ENCODE measurements at regions not wholly inside any gene's neighbourhood (a gene's known extent, or its start where the extent isn't known, plus 50 kb on each side); places are given as distances from the start of the nearest gene placed in this dataset.

- H3K36me3 ChIP-seq (ENCODE audit: control insufficient read depth, insufficient read depth, low read length): no peaks in the 10 kb centered on the region
- Mint-ChIP-seq H3K4me1 (ENCODE audit: low read depth, unreplicated experiment) (no peaks in the 10 kb centered on the region), H3K4me3 (ENCODE audit: unreplicated experiment) (no peak overlapping the region), H3K9me3 (ENCODE audit: unreplicated experiment) (no peaks in the 10 kb centered on the region), H3K27me3 (ENCODE audit: insufficient read depth, unreplicated experiment) (peaks cover 7% of the 10 kb centered on the region), H3K36me3 (ENCODE audit: insufficient read depth, unreplicated experiment) (no peaks in the 10 kb centered on the region), H3K27ac (ENCODE audit: unreplicated experiment) (no peak overlapping the region)
- TF ChIP-seq CTCF (IDR thresholded peaks at IDR 0.05; ENCODE audit: insufficient read depth in 1 of 2, low read depth in 1 of 2, low read length in 1 of 2, severe bottlenecking in 1 of 2, unreplicated experiment in 1 of 2): no peak
- CTCF ChIA-PET: no interaction called here
- H3K9me3 ChIP-seq: no peaks in the 10 kb centered on the region
- no TSS peak for BruUV-seq (replicated peaks)
- intact Hi-C loops (cut with micrococcal nuclease; ENCODE audit: unreplicated experiment): no loop called here
- H3K27me3 ChIP-seq (replicated peaks; ENCODE audit: control insufficient read depth, insufficient read depth, low read length): no peaks in the 10 kb centered on the region
- POLR2A ChIA-PET: no interaction called here
- no peak for DNase-seq
- no peak overlapping the region for H3K4me3 ChIP-seq (ENCODE audit: low read depth, low read length)
- no peaks in the 10 kb centered on the region for H3K4me1 ChIP-seq
These were observed 214.3 kb upstream of the TCF21 start for GRCh38 chr6:133674661-133675060.

GRCh38 chr6:133680994-133681393 lies 207.9 kb upstream of the TCF21 start:
- H3K36me3 Mint-ChIP-seq (ENCODE audit: insufficient read depth, unreplicated experiment): no peaks in the 10 kb centered on the region
- CTCF ChIA-PET: no interaction called here
- Histone ChIP-seq H3K4me1 (no peaks in the 10 kb centered on the region), H3K9me3 (no peaks in the 10 kb centered on the region), H3K4me3 (ENCODE audit: low read depth, low read length) (no peak overlapping the region), H3K27me3 (replicated peaks; ENCODE audit: control insufficient read depth, insufficient read depth, low read length) (no peaks in the 10 kb centered on the region), H3K36me3 (ENCODE audit: control insufficient read depth, insufficient read depth, low read length) (no peaks in the 10 kb centered on the region)
- H3K4me1 Mint-ChIP-seq (ENCODE audit: low read depth, unreplicated experiment): no peaks in the 10 kb centered on the region
- no TSS peak for BruUV-seq (replicated peaks)
- intact Hi-C loops (cut with micrococcal nuclease; ENCODE audit: unreplicated experiment): no loop called here
- no peak overlapping the region for H3K4me3 Mint-ChIP-seq (ENCODE audit: unreplicated experiment)
- DNase-seq: no peak
- H3K9me3 Mint-ChIP-seq (ENCODE audit: unreplicated experiment): no peaks in the 10 kb centered on the region
- peaks cover 4% of the 10 kb centered on the region for H3K27me3 Mint-ChIP-seq (ENCODE audit: insufficient read depth, unreplicated experiment)
- H3K27ac Mint-ChIP-seq (ENCODE audit: unreplicated experiment): no peak overlapping the region
- POLR2A ChIA-PET: no interaction called here
- TF ChIP-seq CTCF (IDR thresholded peaks at IDR 0.05; ENCODE audit: insufficient read depth in 1 of 2, low read depth in 1 of 2, low read length in 1 of 2, severe bottlenecking in 1 of 2, unreplicated experiment in 1 of 2): no peak

- H3K4me1 Mint-ChIP-seq (ENCODE audit: low read depth, unreplicated experiment): no peaks in the 10 kb centered on the region
- H3K36me3 ChIP-seq (ENCODE audit: control insufficient read depth, insufficient read depth, low read length): no peaks in the 10 kb centered on the region
- H3K27me3 Mint-ChIP-seq (ENCODE audit: insufficient read depth, unreplicated experiment): peaks cover 4% of the 10 kb centered on the region
- CTCF ChIA-PET: no interaction called here
- no peaks in the 10 kb centered on the region for H3K4me1 ChIP-seq
- TF ChIP-seq CTCF (IDR thresholded peaks at IDR 0.05; ENCODE audit: insufficient read depth in 1 of 2, low read depth in 1 of 2, low read length in 1 of 2, severe bottlenecking in 1 of 2, unreplicated experiment in 1 of 2): no peak
- BruUV-seq (replicated peaks): no TSS peak
- intact Hi-C loops (cut with micrococcal nuclease; ENCODE audit: unreplicated experiment): no loop called here
- no peak overlapping the region for H3K4me3 ChIP-seq (ENCODE audit: low read depth, low read length)
- no peaks in the 10 kb centered on the region for H3K27me3 ChIP-seq (replicated peaks; ENCODE audit: control insufficient read depth, insufficient read depth, low read length)
- H3K27ac Mint-ChIP-seq (ENCODE audit: unreplicated experiment): no peak overlapping the region
- POLR2A ChIA-PET: no interaction called here
- H3K9me3 ChIP-seq: no peaks in the 10 kb centered on the region
- H3K36me3 Mint-ChIP-seq (ENCODE audit: insufficient read depth, unreplicated experiment): no peaks in the 10 kb centered on the region
- H3K9me3 Mint-ChIP-seq (ENCODE audit: unreplicated experiment): no peaks in the 10 kb centered on the region
- no peak overlapping the region for H3K4me3 Mint-ChIP-seq (ENCODE audit: unreplicated experiment)
- no peak for DNase-seq
These were observed 207.0 kb upstream of the TCF21 start for GRCh38 chr6:133681891-133682290.

Data from Caco-2 (cell line).